ENCODE measurements at regions not wholly inside any gene's neighbourhood (a gene's known extent, or its start where the extent isn't known, plus 50 kb on each side); places are given as distances from the start of the nearest gene placed in this dataset.

- no peaks in the 10 kb centered on the region for H3K4me1 ChIP-seq (ENCODE audit: insufficient read depth, low read length, poor library complexity, severe bottlenecking)
- DNase-seq (ENCODE audit: low spot score): no peak
- POLR2A ChIA-PET (ENCODE audit: low non-redundant PET): no interaction called here
- intact Hi-C loops (cut with micrococcal nuclease; ENCODE audit: unreplicated experiment): no loop called here
- H3K27me3 ChIP-seq (replicated peaks; ENCODE audit: insufficient read depth, low read depth, low read length, poor library complexity): no peaks in the 10 kb centered on the region
- CTCF ChIA-PET: no interaction called here
- H3K27ac ChIP-seq (ENCODE audit: low read depth, low read length, poor library complexity, severe bottlenecking): no peak overlapping the region
- BruUV-seq (replicated peaks): no TSS peak
- no peaks in the 10 kb centered on the region for H3K36me3 ChIP-seq (ENCODE audit: insufficient read depth, low read length, poor library complexity, severe bottlenecking)
- TF ChIP-seq, protein P1, sequence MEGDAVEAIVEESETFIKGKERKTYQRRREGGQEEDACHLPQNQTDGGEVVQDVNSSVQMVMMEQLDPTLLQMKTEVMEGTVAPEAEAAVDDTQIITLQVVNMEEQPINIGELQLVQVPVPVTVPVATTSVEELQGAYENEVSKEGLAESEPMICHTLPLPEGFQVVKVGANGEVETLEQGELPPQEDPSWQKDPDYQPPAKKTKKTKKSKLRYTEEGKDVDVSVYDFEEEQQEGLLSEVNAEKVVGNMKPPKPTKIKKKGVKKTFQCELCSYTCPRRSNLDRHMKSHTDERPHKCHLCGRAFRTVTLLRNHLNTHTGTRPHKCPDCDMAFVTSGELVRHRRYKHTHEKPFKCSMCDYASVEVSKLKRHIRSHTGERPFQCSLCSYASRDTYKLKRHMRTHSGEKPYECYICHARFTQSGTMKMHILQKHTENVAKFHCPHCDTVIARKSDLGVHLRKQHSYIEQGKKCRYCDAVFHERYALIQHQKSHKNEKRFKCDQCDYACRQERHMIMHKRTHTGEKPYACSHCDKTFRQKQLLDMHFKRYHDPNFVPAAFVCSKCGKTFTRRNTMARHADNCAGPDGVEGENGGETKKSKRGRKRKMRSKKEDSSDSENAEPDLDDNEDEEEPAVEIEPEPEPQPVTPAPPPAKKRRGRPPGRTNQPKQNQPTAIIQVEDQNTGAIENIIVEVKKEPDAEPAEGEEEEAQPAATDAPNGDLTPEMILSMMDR (conservative IDR thresholded peaks at IDR 0.05; ENCODE audit: low read depth, low read length): no peak
- no peak for TF ChIP-seq EZH2 (IDR thresholded peaks at IDR 0.05; ENCODE audit: borderline replicate concordance, low read depth, low read length, poor library complexity, severe bottlenecking)
- H3K9me3 ChIP-seq (ENCODE audit: low read depth, low read length, poor library complexity, severe bottlenecking): peaks cover 24% of the 10 kb centered on the region
- no peak overlapping the region for H3K4me3 ChIP-seq (ENCODE audit: low read depth, low read length, poor library complexity, severe bottlenecking)
Measured at GRCh38 chr18:78526275-78526674, 453.3 kb upstream of the SALL3 start.

DNA sequence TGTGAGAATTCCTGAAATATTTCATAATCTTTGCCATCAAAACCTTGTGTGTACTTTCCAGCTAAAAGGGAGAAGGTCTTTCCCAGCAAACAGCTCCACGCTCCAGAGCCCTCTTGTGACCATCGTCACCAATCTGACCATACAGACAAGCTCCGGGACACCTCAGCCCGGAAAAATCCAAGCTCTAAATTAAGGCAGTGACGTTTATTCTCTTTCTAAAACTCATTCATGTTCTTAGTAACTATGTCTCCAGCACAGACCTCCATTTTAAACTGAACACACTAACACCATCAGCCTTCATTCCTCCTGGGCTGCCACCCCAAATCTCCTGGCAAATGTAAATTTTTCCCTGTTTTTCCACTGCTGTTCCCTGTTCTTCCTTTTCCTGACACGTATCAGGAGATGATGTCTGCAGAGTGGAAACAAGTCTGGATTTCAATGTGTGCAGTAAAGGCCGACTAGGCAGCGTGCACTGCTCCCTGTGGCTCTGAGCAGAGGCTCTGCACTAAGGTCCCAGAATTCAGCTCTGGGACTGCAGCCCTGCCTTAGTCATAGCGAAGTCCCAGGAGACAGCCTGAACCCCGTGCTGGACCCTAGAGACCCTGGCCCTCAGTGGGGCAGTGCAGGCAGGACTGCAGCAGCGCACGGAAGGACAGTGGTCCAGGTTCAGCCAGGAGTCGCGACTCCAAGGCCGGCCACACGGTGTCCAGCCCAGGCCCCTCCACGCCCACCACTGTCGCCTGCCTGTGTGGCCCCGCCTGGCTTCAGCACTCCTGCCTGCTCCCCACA, 452.5 kb upstream of the SALL3 start:
- Histone ChIP-seq H3K9me3 (ENCODE audit: low read depth, low read length, poor library complexity, severe bottlenecking) (peaks cover 24% of the 10 kb centered on the region), H3K27me3 (replicated peaks; ENCODE audit: insufficient read depth, low read depth, low read length, poor library complexity) (no peaks in the 10 kb centered on the region), H3K4me3 (ENCODE audit: low read depth, low read length, poor library complexity, severe bottlenecking) (no peak overlapping the region), H3K4me1 (ENCODE audit: insufficient read depth, low read length, poor library complexity, severe bottlenecking) (no peaks in the 10 kb centered on the region), H3K27ac (ENCODE audit: low read depth, low read length, poor library complexity, severe bottlenecking) (no peak overlapping the region), H3K36me3 (ENCODE audit: insufficient read depth, low read length, poor library complexity, severe bottlenecking) (no peaks in the 10 kb centered on the region)
- TF ChIP-seq EZH2 (IDR thresholded peaks at IDR 0.05; ENCODE audit: borderline replicate concordance, low read depth, low read length, poor library complexity, severe bottlenecking): no peak
- TF ChIP-seq, protein P1 (conservative IDR thresholded peaks at IDR 0.05; ENCODE audit: low read depth, low read length): no peak
- intact Hi-C loops (cut with micrococcal nuclease; ENCODE audit: unreplicated experiment): no loop called here
- ChIA-PET POLR2A (ENCODE audit: low non-redundant PET) (no interaction called here), CTCF (no interaction called here)
- no TSS peak for BruUV-seq (replicated peaks)
- no peak for DNase-seq (ENCODE audit: low spot score)

DNA sequence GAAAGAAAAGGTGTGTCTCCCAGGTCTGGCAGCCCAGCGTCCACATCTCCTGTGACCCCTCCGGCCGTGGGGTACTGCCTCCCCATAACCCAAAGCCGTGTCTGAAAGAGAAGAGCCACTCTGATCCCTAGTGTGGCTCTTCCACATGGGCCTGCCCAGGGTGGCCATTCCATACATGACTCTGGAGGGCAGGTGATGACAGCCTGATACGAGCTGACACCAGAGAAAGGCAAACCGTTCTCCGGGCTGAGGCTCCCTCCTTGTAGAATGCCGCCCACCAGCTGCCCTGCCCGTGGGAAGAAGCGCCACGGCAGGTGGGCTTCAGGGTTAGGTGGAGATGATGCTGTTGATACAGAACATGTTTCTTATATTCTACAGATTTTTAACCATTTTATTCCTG, 451.6 kb upstream of the SALL3 start:
- no peak for DNase-seq (ENCODE audit: low spot score)
- Histone ChIP-seq H3K27ac (ENCODE audit: low read depth, low read length, poor library complexity, severe bottlenecking) (no peak overlapping the region), H3K27me3 (replicated peaks; ENCODE audit: insufficient read depth, low read depth, low read length, poor library complexity) (no peaks in the 10 kb centered on the region), H3K9me3 (ENCODE audit: low read depth, low read length, poor library complexity, severe bottlenecking) (peaks cover 20% of the 10 kb centered on the region), H3K4me1 (ENCODE audit: insufficient read depth, low read length, poor library complexity, severe bottlenecking) (no peaks in the 10 kb centered on the region), H3K4me3 (ENCODE audit: low read depth, low read length, poor library complexity, severe bottlenecking) (no peak overlapping the region), H3K36me3 (ENCODE audit: insufficient read depth, low read length, poor library complexity, severe bottlenecking) (no peaks in the 10 kb centered on the region)
- POLR2A ChIA-PET (ENCODE audit: low non-redundant PET): no interaction called here
- TF ChIP-seq, protein P1 (conservative IDR thresholded peaks at IDR 0.05; ENCODE audit: low read depth, low read length): no peak
- TF ChIP-seq EZH2 (IDR thresholded peaks at IDR 0.05; ENCODE audit: borderline replicate concordance, low read depth, low read length, poor library complexity, severe bottlenecking): no peak
- CTCF ChIA-PET: no interaction called here
- intact Hi-C loops (cut with micrococcal nuclease; ENCODE audit: unreplicated experiment): no loop called here
- BruUV-seq (replicated peaks): no TSS peak
